HG03378 (cell line): ENCODE measurements at regions not wholly inside any gene's neighbourhood (a gene's known extent, or its start where the extent isn't known, plus 50 kb on each side); places are given as distances from the start of the nearest gene placed in this dataset.
A peak's percentile ranks its signal among the peaks of the same experiment; 100 is the strongest.
"Not testable (repeated sequence)": the region's sequence is repeated elsewhere in the genome, so short reads cannot be mapped to it uniquely, and the experiment has no call there.

Experiments used
- ATAC-seq: cut with Tn5 transposase; IDR thresholded peaks from one replicate; pipeline ENCODE4 v1.9.1; 2021; ENCODE audit warnings: mild to moderate bottlenecking, moderate library complexity; ENCODE audit not compliant: unreplicated experiment

DNA sequence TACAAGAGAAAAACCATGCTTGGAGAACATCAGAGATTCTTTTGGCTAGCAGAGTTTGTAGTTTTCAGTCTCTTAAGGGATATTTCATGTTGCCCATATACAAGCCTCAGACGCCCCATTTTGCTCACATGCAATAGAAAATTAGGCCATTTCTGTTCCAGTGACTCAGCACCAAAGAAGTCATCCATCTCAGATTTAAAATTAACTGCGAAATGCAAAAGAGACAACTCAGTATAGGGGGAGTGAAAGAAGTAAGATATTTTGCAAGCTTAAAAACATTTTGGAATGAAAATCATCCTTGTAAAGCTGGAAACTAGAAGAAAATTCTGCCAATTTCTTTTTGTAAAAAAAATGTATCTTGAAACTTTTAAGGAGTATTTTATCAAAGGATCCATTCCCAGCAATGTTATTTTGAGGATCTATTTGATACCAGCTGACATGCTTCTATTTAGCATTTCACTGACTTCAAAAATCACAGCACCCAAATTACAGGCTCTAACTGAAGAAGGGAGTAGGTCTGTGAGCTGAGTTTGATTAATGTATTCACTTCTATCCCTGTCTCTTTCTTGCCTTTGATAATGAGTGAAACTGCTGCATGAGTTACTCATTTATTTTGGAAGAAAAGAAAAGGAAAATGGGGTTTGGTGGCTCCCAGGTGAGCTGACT lies 223.7 kb upstream of the SULF2 start:
- ATAC-seq, result no peak

DNA sequence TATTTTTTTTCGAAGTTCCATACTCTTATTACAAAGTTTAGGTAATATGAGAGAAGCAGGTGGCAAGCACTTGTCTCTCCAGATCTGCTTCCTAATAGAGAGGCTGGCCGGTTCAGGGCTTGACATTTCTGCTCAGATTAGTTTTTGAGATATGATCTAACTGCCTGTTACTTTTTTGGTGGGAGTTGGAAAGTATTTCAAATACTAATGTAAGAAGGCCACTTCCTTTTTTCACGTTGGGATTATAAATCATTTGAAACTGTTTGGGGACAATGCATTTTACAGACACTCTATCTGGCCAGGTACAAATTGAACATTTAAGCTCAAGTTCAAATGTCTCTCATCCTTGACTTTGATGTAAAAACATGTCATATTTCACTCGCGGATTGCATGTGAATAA lies 222.1 kb upstream of the SULF2 start:
- no peak for ATAC-seq

GRCh38 chr20:48006036-48006833 lies 221.0 kb upstream of the SULF2 start:
- ATAC-seq, result no peak

GRCh38 chr20:48003021-48003420 lies 217.7 kb upstream of the SULF2 start:
- ATAC-seq, result no peak

- peak; percentile 91 for ATAC-seq
These were observed 217.3 kb upstream of the SULF2 start for GRCh38 chr20:48002517-48002970.

DNA sequence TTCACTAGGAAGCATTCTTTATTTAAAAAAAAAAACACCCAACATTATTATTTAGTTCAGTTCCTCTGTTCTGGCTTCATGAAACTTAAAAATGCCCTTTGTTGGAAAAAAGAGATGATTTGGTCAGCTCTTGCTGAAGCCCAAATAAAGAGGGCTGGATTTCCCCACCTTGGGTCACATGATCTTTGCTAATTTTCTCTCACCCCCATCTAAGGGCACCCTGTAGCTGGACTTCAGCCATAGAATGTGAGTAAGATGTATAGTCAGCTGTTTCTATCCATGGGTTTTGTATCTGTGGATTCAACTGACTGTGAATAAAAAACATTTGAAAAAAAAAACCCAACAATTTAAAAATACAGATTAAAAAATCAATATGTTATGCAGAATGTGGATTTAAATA lies 213.9 kb upstream of the SULF2 start:
- ATAC-seq, result no peak

- ATAC-seq, result no peak
These were observed 213.5 kb upstream of the SULF2 start for GRCh38 chr20:47998736-47999135.

- no peak for ATAC-seq
These were observed 210.4 kb upstream of the SULF2 start for GRCh38 chr20:47995661-47996060.

GRCh38 chr20:47993817-47994216 lies 208.5 kb upstream of the SULF2 start:
- no peak for ATAC-seq

GRCh38 chr20:47993035-47993755 lies 207.9 kb upstream of the SULF2 start:
- ATAC-seq, result no peak

DNA sequence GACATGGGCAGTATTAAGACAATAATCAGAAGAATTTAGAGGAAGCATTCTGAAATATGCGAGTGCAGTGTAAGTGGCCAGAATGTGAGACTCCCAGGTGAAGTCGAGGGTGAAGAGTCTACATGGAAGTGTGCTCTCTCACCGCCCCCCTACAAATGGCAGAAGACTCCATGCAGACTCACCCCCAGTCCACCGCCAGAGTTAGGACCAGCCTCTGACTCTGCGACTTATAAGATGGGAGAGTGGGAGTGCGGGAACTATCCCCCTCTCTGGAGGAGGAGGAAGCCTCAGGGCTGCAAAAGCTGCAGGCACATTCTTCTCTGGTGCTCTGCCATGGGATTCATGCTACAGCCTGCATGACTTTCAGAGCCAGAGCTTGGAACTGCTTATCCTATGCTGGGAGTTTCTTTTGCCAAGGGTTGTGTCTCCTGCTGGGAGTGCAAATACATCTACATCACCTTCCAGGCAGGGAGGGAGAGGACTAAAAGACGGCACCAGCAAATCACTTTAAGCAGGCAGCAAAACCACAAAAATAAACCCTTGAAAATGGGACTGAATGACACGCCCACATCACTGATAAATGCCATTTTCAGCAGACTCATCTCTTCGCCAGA lies 206.7 kb upstream of the SULF2 start:
- no peak for ATAC-seq

DNA sequence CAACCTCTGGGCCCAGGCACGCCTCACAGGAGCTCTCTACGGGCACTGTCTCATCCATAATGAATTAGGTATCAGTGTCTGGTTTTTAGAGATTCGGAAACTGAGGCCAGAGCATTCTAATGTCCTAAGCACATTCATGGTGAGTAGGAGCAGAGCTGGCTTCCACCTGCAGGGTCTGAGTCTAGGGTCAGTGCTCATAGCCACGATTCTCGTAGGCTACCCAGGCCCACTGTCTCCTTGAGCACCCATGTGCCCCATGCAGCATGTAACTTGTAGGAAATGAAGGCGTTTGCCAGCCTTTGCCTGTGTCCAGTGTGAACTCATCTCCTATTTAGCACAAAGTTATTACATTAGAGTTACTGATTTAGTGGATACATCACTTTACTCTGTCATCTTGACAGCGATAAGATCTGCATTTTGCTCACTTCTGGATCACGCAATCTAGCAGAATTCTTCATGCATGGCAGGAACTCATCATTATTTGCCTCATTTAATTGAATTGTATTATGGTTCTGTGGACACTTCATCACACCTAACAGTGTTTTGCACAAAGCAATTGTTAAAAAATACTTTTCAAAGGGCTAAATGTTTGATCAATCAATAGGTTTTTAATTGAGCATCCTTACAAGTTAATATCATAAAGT lies 205.3 kb upstream of the SULF2 start:
- no peak for ATAC-seq

DNA sequence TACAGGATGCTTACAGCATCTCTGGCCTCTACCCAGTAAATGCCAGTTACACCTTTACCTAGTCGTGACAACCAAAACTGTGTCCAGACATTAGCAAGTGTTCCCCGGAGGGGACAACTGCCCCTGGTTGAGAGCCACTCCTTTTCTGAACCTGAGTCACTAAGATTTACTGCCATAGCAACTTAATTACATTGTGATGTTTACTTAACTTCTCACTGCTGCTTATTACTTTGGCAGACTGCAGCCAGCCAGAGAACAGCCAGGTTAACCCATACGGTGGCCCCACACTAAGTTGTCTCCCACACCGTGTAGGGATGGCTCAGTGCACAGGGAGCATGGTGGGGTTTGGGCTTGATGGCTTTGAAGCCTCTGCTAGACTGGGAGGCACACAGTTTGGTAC lies 204.7 kb upstream of the SULF2 start:
- ATAC-seq, result no peak

GRCh38 chr20:47988676-47989075 lies 203.4 kb upstream of the SULF2 start:
- ATAC-seq, result no peak

DNA sequence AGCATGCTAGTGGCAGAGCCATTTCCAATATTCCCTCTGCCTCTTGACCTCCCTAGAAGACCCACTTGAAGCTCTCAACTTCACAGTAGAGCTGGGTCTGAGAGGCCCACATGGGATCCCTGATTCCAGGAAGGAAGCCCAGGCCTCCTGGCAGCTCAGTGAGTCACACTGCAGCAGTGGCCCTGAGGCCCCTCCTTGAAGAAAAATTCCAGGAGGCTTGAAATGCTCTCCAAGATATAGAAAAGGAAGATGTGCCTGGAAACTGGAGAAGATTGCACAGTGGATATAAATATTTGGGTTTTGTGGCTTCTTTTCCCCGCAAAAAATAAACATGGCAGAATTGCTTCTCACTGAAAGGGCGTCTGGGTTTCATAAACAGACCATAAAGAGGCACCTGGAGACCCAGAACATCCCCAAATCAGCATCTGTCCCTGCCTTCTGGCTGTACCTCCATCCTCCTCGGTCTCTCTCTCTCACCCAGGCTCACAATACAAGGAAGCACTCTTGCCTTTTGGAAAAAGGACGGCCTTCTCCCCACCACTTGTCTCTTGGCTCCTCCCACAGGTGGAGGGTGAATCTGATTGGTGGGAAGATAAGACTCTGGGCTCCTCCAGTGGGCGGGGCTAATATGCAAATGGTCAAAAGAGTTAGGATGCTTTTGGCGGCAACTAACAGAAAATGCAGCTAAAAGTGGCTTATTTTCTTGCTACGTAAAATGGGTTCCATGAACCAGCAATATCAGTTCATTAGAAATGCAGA lies 200.0 kb upstream of the SULF2 start:
- ATAC-seq, result no peak

DNA sequence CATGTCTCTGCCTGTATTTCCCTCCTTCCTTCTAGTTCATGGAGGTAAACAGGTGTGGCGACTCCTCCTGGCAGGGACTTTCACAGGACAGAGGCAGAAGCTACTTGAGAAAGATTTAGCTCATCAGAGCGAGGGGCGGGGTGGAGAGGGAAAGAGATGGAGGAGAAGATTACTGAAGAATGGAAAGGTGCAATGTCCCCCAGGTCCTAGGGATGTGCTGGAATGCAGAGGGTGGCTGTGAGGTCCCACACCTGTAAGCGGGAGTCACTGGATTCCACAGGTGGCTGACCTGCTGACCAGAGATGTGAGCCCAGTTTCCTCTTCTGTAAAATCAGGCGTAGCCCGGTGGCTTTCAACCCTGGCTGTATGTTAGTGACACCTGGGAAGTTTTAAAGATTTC lies 199.2 kb upstream of the SULF2 start:
- no peak for ATAC-seq

GRCh38 chr20:47983642-47984041 lies 198.4 kb upstream of the SULF2 start:
- ATAC-seq, result not testable (repeated sequence)

GRCh38 chr20:47982574-47983360 lies 197.5 kb upstream of the SULF2 start:
- no peak for ATAC-seq

GRCh38 chr20:47981222-47981621 lies 195.9 kb upstream of the SULF2 start:
- no peak for ATAC-seq
